Uterus (tissue), 2 donors: ENCODE measurements at regions not wholly inside any gene's neighbourhood (a gene's known extent, or its start where the extent isn't known, plus 50 kb on each side); places are given as distances from the start of the nearest gene placed in this dataset.

Experiments used
- CTCF ChIP-seq, 4 experiments: fragments of 200-600 bp in 2 of 4; fragments of 450-650 bp in 2 of 4; sonication (generic) in 2 of 4; IDR thresholded peaks; one replicate each; pipeline ENCODE4 v1.5.1; 2016 to 2019; ENCODE audit warnings: antibody characterized with exemption in 4 of 4, mild to moderate bottlenecking in 2 of 4, moderate library complexity in 1 of 4
- POLR2A ChIP-seq, 2 donors: fragments of 450-650 bp; IDR thresholded peaks; one replicate each; pipeline ENCODE4 v1.6.1; 2016; ENCODE audit warnings: antibody characterized with exemption in 2 of 2, mild to moderate bottlenecking in 1 of 2, moderate library complexity in 1 of 2

- TF ChIP-seq CTCF (IDR thresholded peaks at IDR 0.05) (no peak), POLR2A (IDR thresholded peaks at IDR 0.05) (no peak)
Observed at GRCh38 chr6:164925681-164926530, 383.5 kb downstream of the C6orf118 start.
